ENCODE measurements at regions not wholly inside any gene's neighbourhood (a gene's known extent, or its start where the extent isn't known, plus 50 kb on each side); places are given as distances from the start of the nearest gene placed in this dataset.

DNA sequence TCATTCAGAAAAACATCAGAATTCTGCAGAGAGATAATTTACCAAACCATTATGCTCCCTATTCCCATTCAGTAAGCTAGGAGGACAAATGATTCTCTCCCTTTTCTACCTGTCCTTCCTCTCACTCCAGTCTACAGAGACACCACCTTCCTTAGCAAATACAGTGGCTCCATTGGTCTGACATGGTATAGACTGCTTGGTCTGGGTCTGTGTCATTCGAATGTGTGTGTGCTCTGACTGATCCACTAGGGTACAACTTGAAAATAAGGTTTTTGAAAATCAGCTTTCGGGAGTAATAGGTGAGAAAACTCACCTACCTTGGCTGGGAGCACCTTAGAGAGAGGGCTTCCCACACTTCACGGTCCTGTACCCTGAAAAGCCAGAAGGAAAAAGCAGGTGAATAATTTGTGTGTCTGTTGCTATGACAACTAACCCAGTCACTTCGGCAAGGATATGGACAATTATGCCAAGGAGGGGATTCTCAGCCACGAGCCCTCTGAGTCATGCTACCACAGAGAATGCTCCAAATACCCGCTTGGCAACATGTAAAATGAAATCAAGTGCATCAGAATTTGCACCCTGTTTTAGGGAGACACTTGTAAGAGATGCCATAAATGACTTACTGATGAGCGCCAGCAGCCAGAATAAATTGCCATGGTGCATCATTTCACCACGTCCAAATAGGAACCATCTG lies 114.5 kb upstream of the PRKCQ start:
- intact Hi-C loops (cut with DNase I; ENCODE audit: low total_unique reads) (no loop called here), in situ Hi-C loops (cut with MboI; ENCODE audit: low pct_ligation_motif_present in 1 of 4, low pct_unique_long_range_greater_than_20kb in 1 of 4, low sequenced_read_pairs in 3 of 4) (no loop called here)
- Histone ChIP-seq H3K27ac (no peak overlapping the region), H3K9me3 (no peaks in the 10 kb centered on the region), H3K4me1 (no peaks in the 10 kb centered on the region), H3K27me3 (no peaks in the 10 kb centered on the region), H3K36me3 (no peaks in the 10 kb centered on the region), H3K4me3 (no peak overlapping the region)
- 71 to 83% methylated on average over 2 to 8 of the region's 8 CpGs for WGBS, 2 donors (ENCODE audit: low coverage in 1 of 2)
- TF ChIP-seq, protein P1, sequence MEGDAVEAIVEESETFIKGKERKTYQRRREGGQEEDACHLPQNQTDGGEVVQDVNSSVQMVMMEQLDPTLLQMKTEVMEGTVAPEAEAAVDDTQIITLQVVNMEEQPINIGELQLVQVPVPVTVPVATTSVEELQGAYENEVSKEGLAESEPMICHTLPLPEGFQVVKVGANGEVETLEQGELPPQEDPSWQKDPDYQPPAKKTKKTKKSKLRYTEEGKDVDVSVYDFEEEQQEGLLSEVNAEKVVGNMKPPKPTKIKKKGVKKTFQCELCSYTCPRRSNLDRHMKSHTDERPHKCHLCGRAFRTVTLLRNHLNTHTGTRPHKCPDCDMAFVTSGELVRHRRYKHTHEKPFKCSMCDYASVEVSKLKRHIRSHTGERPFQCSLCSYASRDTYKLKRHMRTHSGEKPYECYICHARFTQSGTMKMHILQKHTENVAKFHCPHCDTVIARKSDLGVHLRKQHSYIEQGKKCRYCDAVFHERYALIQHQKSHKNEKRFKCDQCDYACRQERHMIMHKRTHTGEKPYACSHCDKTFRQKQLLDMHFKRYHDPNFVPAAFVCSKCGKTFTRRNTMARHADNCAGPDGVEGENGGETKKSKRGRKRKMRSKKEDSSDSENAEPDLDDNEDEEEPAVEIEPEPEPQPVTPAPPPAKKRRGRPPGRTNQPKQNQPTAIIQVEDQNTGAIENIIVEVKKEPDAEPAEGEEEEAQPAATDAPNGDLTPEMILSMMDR (IDR thresholded peaks at IDR 0.05) = no peak
- TF ChIP-seq POLR2AphosphoS5 (IDR thresholded peaks at IDR 0.05) = no peak
- DNase-seq = no peak

DNA sequence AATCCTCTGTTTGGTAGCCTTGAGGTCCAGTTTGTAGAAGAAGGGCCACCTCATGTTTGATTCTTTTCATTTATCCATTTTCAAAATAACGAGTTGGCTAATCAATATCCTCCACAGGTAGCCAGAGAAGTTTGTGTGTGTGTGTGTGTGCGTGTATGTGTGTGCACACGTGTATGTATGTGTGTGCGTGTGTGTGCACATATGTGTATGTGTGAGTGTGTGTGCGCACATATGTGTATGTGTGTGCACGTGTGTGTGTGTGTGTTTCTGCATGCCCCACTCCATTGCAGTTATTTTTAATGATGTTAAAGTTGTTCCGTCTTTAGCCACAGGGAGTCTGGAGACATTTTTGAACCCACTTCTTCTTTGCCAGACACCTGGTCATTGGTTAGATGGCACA lies 112.8 kb upstream of the PRKCQ start:
- DNase-seq = no peak
- no peaks in the 10 kb centered on the region for H3K4me1 ChIP-seq
- no peak overlapping the region for H3K27ac ChIP-seq
- in situ Hi-C loops (cut with MboI; ENCODE audit: low pct_ligation_motif_present in 1 of 4, low pct_unique_long_range_greater_than_20kb in 1 of 4, low sequenced_read_pairs in 3 of 4) = no loop called here
- no peaks in the 10 kb centered on the region for H3K27me3 ChIP-seq
- intact Hi-C loops (cut with DNase I; ENCODE audit: low total_unique reads) = no loop called here
- H3K4me3 ChIP-seq = no peak overlapping the region
- WGBS, 2 donors (ENCODE audit: low coverage in 1 of 2) = 75 to 87% methylated on average over 7 of the region's 7 CpGs
- no peaks in the 10 kb centered on the region for H3K9me3 ChIP-seq
- no peak for TF ChIP-seq POLR2AphosphoS5 (IDR thresholded peaks at IDR 0.05)
- TF ChIP-seq EP300 (IDR thresholded peaks at IDR 0.05; ENCODE audit: low read depth) = no peak
- TF ChIP-seq POLR2A (IDR thresholded peaks at IDR 0.05) = no peak
- no peaks in the 10 kb centered on the region for H3K36me3 ChIP-seq

DNA sequence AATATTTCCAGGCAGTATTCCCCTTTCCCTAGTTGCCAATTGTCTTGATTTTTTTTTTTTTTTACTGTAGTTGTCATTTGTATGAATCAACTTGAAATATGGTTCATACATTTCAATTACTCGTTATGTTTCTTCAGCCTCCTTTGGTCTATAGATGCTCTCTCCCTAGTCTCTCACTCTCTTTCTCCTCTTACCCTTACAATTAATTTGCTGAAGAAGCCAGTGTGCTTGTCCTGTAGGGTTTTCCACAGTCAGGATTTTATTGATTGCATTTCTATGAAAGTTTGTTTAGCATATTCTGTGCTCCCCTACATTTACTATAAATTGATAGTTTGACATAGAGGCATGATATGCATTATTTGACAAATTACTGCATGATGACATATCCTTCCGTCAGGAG lies 112.0 kb upstream of the PRKCQ start:
- TF ChIP-seq EP300 (IDR thresholded peaks at IDR 0.05; ENCODE audit: low read depth) = no peak
- TF ChIP-seq POLR2A (IDR thresholded peaks at IDR 0.05) = no peak
- no peak for TF ChIP-seq POLR2AphosphoS5 (IDR thresholded peaks at IDR 0.05)
- TF ChIP-seq, protein P1 (IDR thresholded peaks at IDR 0.05) = no peak
- Histone ChIP-seq H3K27me3 (no peaks in the 10 kb centered on the region), H3K4me1 (no peaks in the 10 kb centered on the region), H3K9me3 (no peaks in the 10 kb centered on the region), H3K36me3 (no peaks in the 10 kb centered on the region), H3K4me3 (no peak overlapping the region), H3K27ac (no peak overlapping the region)
- intact Hi-C loops (cut with DNase I; ENCODE audit: low total_unique reads) = no loop called here
- in situ Hi-C loops (cut with MboI; ENCODE audit: low pct_ligation_motif_present in 1 of 4, low pct_unique_long_range_greater_than_20kb in 1 of 4, low sequenced_read_pairs in 3 of 4) = no loop called here
- DNase-seq = no peak
- 51 to 71% methylated on average over 2 of the region's 2 CpGs for WGBS, 2 donors (ENCODE audit: low coverage in 1 of 2)

DNA sequence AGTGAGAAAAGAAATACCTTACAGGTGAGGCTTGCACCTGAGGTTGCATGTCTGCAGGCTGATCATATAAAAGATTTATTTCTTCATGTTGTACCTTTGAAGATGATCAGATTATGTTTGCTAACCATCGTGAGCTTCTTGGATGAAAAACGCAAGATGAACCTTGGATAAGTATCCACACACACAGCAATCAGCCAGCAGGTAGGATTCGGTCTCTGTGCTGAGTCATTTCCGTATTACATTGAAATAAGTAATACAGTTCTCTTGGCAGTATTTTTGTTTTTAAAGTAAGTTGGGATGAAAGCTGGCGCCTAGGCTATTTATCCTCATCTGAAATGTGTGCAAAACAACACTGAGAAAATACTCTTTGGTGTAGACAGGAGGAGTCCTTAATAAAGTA lies 109.0 kb upstream of the PRKCQ start:
- no peaks in the 10 kb centered on the region for H3K9me3 ChIP-seq
- no peak for DNase-seq
- TF ChIP-seq EP300 (IDR thresholded peaks at IDR 0.05; ENCODE audit: low read depth) (no peak), POLR2A (IDR thresholded peaks at IDR 0.05) (no peak), POLR2AphosphoS5 (IDR thresholded peaks at IDR 0.05) (no peak)
- TF ChIP-seq, protein P1 (IDR thresholded peaks at IDR 0.05) = no peak
- WGBS, 2 donors (ENCODE audit: low coverage in 1 of 2) = 67 to 69% methylated on average over 1 to 5 of the region's 5 CpGs
- no peak overlapping the region for H3K27ac ChIP-seq
- H3K36me3 ChIP-seq = no peaks in the 10 kb centered on the region
- no peak overlapping the region for H3K4me3 ChIP-seq
- intact Hi-C loops (cut with DNase I; ENCODE audit: low total_unique reads) (no loop called here), in situ Hi-C loops (cut with MboI; ENCODE audit: low pct_ligation_motif_present in 1 of 4, low pct_unique_long_range_greater_than_20kb in 1 of 4, low sequenced_read_pairs in 3 of 4) (loop anchor here in 1 of 4 donors (10.0 kb wide), 1 partner anchor 264 kb away; no protein-coding TSS in a partner anchor)
- H3K27me3 ChIP-seq = no peaks in the 10 kb centered on the region
- no peaks in the 10 kb centered on the region for H3K4me1 ChIP-seq

DNA sequence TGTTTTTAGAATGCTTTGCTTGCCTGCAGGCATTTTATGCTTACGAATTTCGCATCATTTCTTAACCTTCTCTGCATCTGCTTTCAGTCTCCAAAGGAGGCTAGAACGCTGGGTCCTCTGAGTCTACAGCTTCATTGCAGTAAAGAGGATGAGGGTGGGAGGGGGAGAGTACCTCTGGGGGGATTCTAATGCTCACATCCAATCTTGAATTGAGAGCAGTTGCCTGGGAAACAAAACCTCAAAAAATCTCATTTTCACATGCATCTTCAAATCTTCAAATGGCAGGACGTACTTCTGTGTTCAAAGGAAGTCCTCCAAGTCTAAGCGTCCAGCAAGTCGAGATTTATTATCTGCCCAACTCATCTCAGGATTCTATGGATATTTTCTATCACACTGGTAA lies 100.7 kb upstream of the PRKCQ start:
- H3K9me3 ChIP-seq = no peaks in the 10 kb centered on the region
- TF ChIP-seq POLR2AphosphoS5 (IDR thresholded peaks at IDR 0.05) = no peak
- TF ChIP-seq POLR2A (IDR thresholded peaks at IDR 0.05) = no peak
- TF ChIP-seq, protein P1 (IDR thresholded peaks at IDR 0.05) = no peak
- no peak for TF ChIP-seq EP300 (IDR thresholded peaks at IDR 0.05; ENCODE audit: low read depth)
- in situ Hi-C loops (cut with MboI; ENCODE audit: low pct_ligation_motif_present in 1 of 4, low pct_unique_long_range_greater_than_20kb in 1 of 4, low sequenced_read_pairs in 3 of 4) = loop anchor here in 1 of 4 donors (10.0 kb wide), 1 partner anchor 256 kb away; no protein-coding TSS in a partner anchor
- intact Hi-C loops (cut with DNase I; ENCODE audit: low total_unique reads) = no loop called here
- peaks cover 13% of the 10 kb centered on the region for H3K27me3 ChIP-seq
- no peak overlapping the region for H3K4me3 ChIP-seq
- no peaks in the 10 kb centered on the region for H3K36me3 ChIP-seq
- 67 to 89% methylated on average over 3 to 6 of the region's 6 CpGs for WGBS, 2 donors (ENCODE audit: low coverage in 1 of 2)
- H3K4me1 ChIP-seq = no peaks in the 10 kb centered on the region
- no peak for DNase-seq
- H3K27ac ChIP-seq = no peak overlapping the region

Data from transverse colon (tissue), 4 donors.